IPS-18c (cell line): ENCODE measurements at regions not wholly inside any gene's neighbourhood (a gene's known extent, or its start where the extent isn't known, plus 50 kb on each side); places are given as distances from the start of the nearest gene placed in this dataset.

ENCODE experiments used
- H3K4me3 ChIP-seq: 2 replicates; pipeline ENCODE4 v1.7.0; 2013; ENCODE audit warnings: low read depth, mild to moderate bottlenecking, low read length, moderate library complexity; ENCODE audit not compliant: insufficient read depth
- H3K9me3 ChIP-seq: one replicate; pipeline ENCODE4 v1.6.1; 2013; ENCODE audit warnings: mild to moderate bottlenecking, low read length, moderate library complexity; ENCODE audit not compliant: control insufficient read depth, insufficient read depth

DNA sequence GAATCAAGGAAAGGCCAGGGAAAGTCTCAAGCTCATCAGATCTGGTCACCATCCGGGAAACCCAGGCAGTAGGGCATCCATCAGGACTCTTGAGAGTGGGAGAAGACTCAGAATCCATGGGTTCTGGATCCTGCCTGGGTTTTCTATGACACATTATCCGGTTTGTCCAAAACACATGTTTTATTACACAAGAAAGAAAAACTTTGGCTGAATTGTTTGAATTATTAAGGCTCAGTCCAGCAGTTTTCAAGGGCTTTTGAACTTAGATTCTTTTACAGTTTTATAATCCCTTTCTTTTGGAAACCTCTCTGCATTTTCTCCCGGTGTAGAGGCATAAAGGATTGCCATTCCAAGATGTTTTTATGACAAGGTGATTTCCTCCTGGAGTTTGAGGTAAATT, 528.5 kb upstream of the MGMT start:
- Histone ChIP-seq H3K4me3 (no peak overlapping the region), H3K9me3 (no peaks in the 10 kb centered on the region)

DNA sequence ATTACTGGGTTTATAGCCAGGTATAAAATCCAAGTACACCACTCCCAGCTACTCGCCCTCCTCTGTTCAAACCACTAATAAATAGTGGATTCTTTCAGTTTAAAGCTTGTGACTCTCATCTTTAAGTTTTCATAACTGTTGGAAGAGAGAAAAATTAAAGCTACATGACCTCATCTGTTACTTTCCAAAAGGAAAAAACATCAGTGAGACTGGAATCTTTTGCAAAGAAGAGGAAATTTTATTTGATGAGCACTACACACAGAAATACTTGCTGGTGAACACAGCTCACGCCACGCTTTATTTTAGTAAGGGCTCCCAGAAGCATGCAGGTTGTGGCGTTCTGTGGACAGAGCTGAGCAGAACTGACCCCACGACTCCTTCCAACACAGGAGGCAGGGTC, 527.0 kb upstream of the MGMT start:
- Histone ChIP-seq H3K9me3 (no peaks in the 10 kb centered on the region), H3K4me3 (no peak overlapping the region)

DNA sequence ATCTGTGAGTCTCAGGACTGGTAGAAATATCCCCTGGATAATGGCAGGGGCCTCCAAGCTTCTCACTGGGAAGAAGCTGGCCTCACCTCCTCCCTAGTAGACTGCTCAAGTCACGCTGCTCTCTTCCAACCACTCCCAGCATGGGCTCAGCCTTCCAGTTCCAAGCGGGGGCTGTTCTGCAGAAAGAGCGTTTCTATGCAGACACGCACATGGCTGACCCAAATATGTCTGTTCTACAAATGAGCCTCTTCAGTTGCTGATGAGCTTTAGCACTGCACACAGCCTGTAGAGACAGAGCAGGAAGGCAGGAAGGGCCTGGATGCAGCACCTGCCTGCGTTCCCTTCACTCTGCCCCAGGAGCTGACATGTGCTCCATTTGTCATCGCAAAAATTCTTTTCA, 523.9 kb upstream of the MGMT start:
- Histone ChIP-seq H3K4me3 (no peak overlapping the region), H3K9me3 (no peaks in the 10 kb centered on the region)

DNA sequence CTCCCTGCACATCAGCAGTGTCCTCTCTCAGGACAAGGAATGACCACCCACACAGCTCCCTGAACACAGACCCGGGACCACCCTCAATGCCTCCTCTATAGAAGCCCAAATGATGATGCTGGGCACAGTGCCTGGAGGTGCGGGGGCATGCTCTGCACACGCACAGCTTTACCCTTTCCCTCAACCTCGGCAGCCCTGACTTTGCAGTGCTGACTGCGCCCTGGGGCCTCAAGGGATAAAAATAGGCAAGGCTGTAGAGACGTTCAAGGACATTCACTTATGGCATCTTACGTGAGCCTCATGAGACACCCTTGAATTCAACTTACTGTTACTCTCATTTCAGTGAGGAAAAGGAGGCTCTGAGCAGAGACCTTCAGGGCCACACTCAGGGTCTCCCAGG, 521.6 kb upstream of the MGMT start:
- Histone ChIP-seq H3K9me3 (no peaks in the 10 kb centered on the region), H3K4me3 (no peak overlapping the region)

DNA sequence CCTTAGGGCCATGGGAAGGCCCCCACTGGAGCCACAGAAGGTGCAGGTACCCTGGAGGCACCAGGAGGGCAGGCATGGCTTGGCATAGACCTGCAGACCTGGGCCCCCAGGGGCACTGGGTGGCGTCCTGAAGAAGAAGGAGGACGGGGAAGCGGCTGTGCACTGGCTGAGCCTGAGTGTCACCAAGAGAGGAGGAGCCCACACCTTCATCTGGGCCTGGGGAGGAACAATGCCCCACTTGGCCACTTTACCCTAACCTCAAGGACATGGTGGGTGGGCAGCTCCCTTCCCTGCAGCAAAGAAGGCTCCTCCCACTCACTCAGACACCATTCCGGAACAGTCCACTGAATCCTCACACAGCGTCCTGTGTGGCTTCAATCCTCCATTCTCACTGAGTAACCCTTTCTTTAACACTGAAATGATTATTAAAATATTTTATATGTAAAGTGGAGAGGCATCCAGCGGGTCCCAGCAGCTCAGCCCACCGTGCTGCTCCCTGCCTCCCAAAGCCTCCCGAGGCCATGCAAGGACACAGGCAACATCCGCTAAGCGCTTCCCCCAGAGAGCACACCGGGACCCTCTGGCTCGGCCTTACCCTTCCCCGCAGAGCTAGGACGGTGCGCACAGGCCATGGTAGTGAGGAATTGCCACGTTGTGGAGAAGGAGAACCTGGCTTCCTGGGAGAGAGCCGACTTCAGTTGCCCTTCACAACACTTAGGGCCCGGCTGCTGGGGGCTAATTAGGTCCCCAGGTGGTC, 516.7 kb upstream of the MGMT start:
- Histone ChIP-seq H3K4me3 (no peak overlapping the region), H3K9me3 (no peaks in the 10 kb centered on the region)

DNA sequence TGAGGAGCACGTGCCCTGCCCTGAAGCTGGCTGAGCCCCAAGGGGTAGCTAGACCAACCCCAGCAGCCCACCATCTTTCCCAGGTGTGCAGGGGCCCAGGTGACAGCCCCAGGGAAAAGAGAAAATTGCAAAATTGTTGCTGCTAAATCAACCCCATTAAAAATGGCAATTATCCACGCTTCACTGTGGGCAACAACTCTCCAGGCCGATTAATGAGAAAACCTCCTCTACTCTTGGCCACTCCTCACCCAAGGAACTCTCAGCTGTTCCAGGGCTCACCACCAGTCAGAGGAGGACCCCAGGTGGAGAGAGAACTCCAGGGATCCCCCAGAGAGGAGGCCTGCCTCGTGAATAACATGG, 516.1 kb upstream of the MGMT start:
- Histone ChIP-seq H3K9me3 (no peaks in the 10 kb centered on the region), H3K4me3 (no peak overlapping the region)

DNA sequence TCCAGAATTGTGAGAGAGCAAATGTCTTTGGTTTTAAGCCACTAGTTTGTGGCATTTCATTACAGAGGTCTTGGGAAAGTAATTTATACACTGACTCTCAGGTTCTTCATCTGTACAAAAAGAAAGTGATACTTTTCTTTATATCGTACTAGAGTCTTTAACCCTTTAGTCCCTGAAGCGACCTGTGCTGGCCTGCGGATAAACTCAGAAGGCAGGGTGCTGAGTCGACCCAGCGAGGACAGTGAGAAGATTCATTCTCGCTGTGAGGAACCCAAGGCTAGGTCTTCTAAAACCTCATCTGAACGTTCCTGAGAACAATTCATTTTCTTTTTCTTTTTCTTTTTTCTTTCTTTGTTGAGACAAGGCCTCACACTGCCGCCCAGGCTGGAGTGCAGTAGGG, 514.2 kb upstream of the MGMT start:
- peaks cover 1% of the 10 kb centered on the region for H3K9me3 ChIP-seq
- no peak overlapping the region for H3K4me3 ChIP-seq

DNA sequence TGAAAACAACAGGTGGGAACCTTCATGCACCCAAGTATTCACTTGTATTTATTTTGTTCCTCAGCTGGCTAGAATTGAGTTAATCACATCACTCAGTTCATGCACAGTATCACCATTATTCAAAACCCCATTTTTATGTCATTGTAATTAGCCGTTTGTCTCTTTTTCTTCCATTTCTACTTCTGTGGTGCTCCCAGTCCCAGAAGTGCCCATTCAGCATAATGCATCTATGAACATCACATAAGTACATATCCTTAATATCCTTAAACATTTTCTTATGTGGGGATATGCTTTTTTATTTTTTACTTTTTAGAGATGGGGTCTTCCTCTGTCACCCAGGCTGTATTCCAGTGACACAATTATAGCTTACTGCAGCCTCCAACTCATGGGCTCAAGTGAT, 510.9 kb upstream of the MGMT start:
- H3K9me3 ChIP-seq, result peaks cover 2% of the 10 kb centered on the region
- no peak overlapping the region for H3K4me3 ChIP-seq

DNA sequence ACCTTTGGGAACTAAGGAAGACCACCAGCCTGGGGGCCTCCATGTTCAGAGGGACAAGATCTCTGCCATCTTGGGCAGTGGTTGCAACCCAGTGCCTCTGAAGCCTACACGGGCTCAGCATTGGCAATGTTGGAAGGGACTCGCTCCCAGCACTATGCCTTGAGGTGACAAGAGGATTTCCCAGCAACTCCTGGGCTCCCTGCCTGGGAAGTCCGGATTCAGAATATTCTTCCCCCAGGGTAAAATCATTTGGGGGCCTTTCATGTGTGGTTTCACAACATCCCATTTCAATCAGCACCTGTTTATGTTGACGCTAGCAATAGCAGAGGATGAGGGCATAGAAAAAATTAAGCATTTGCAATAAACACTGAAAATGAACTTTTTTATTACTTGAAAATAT, 509.8 kb upstream of the MGMT start:
- no peak overlapping the region for H3K4me3 ChIP-seq
- H3K9me3 ChIP-seq, result peaks cover 2% of the 10 kb centered on the region

DNA sequence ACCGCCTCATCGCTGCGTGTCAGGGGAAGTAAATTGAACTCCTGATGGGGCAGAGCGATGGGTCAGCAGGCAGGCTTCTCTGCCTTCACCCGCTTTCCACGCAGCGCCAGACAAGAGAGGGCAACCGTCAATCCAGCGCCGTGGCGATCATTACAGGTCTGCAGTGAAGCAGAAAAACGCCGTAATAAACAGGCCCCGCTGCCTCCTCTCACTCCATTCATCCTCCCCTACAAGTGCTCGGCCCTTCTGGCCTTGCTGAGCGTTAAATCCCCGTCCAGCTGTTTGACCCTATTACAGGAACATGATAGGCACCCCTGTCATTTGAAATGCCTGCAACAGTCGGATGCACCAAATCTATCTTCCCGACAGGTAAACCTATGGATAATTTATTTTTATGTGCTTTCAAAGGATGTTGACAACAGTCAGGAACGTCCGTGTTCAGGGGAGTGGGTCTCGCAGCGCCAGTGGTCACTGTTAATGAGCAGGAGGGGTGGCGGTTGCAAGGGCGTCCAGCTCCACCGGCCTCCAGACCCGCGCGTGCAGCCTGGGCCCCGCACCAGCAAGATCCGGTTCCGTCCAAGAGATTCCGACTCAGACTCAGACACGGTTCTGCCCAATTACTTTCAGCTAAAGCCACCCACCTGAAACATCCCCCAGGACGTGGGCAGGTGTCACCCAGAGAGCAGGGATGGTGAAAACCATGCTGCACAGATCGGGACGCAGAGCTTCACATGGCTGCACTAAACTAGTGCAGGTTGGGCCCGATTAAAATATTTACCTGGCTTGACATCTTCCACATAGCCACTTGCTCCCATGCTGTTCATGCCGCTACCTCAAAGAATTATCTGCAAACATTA, 508.0 kb upstream of the MGMT start:
- Histone ChIP-seq H3K9me3 (peaks cover 2% of the 10 kb centered on the region), H3K4me3 (no peak overlapping the region)

DNA sequence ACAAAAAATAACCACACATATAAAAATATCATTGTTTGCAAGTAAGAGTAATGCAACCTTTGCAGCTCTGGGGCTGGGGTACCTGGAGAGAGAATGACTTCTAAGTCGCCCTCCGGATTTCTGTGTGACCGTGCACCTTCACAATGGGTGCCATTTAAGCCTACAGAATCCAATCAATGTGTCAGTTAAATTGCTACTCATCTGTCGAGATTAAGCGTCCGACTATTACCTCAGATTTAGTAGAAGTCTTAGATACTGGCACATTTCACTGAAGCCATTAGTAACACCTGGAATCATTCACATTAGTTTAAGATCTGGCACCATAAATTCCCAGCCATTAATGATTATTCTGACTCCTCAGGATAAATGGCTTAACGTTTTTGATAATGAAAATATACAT, 507.3 kb upstream of the MGMT start:
- H3K4me3 ChIP-seq, result no peak overlapping the region
- peaks cover 2% of the 10 kb centered on the region for H3K9me3 ChIP-seq

DNA sequence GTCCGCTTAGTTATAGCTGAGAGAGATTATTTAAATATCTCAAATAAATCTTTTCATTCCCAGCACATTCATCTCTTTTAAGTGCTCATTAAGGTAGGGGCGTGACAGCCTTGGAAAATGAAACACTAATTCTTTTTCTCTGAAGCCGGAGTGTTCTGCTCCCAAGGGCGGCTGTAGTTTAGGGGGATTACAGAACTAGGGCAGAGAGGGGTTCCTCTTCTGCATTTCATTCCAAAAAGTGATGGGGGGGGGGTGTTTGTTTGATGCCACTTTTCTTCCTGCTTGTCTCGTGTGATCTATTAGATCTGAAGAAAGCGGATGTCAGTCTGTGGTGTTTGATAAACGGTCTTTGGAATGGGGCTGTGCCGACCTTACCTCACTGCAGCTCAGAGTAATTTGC, 506.5 kb upstream of the MGMT start:
- peaks cover 2% of the 10 kb centered on the region for H3K9me3 ChIP-seq
- H3K4me3 ChIP-seq, result no peak overlapping the region

DNA sequence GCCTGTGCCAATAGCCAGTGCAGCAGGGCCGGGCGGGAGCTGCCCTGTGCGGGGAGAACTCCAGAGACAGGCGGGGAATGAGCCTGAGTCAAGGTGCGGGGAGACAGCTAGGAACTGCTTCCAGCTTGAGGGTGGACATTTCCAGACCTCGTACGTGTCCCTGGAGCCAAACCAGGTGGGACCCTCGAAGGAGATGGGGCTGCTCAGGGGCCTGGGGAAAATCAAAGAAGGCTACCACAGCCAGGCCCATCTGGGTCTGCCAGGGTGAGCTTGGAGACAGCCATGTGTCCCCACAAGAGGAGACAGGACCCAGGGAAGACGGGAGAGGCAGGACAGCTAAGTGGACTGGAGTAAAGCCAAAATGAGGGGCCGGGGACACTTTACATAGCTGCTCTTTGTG, 504.9 kb upstream of the MGMT start:
- H3K4me3 ChIP-seq, result no peak overlapping the region
- peaks cover 6% of the 10 kb centered on the region for H3K9me3 ChIP-seq

DNA sequence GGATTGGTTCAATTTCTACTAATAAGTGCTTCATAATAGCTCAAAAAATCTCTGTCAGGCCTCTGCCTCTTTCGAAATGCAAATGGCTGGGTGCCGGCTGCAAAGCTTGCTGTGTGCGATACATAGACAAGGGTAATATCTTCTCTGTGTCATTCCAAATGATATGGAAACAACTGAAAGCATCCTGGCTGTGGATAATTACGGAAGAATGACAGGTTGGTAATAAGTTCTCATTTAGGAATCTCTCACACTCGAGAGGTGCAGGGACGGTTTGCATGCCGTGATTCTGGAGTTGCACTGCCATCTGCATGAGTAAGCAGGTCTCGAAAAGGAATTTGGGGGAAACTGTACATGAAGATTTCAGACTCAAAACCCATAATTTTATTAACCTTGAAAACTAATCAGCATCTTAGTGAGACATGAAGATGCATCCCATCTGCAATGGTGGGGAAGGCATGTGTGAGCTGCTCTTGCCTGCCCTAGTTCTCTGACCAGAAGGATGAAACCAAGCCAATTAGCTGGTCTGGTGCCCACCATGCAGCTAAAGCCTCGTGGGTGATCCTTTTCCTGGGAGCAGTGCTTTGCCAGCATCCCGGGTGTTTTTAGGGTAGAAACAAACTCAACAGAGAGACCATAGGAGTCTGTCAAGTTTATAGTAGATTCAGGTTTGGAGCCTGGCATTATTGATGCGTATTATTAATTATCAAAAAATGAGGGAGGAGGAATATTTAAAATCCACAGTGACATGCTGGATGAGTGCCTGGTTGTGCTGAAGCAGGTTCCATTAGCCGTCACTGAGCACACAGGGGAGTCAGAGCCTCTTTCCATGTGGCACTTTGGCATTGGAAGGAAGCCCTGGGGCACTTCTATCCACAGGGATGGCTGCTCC, 503.6 kb upstream of the MGMT start:
- Histone ChIP-seq H3K9me3 (peaks cover 3% of the 10 kb centered on the region), H3K4me3 (no peak overlapping the region)

DNA sequence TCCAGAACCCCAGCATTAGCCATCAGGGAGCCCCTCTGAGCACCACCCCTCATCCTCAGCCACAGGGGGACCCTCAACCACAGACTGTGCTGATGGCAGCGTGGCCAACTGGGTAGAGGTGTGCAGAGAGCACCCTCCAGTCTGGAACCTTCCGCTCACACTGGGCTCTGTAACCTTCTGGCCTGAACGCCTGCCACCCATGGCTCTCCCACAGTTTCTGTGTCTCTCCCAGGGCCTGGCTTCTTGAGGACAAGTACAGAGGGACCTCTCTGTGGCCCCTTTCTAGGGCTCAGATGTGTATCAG, 503.0 kb upstream of the MGMT start:
- Histone ChIP-seq H3K9me3 (peaks cover 3% of the 10 kb centered on the region), H3K4me3 (no peak overlapping the region)

DNA sequence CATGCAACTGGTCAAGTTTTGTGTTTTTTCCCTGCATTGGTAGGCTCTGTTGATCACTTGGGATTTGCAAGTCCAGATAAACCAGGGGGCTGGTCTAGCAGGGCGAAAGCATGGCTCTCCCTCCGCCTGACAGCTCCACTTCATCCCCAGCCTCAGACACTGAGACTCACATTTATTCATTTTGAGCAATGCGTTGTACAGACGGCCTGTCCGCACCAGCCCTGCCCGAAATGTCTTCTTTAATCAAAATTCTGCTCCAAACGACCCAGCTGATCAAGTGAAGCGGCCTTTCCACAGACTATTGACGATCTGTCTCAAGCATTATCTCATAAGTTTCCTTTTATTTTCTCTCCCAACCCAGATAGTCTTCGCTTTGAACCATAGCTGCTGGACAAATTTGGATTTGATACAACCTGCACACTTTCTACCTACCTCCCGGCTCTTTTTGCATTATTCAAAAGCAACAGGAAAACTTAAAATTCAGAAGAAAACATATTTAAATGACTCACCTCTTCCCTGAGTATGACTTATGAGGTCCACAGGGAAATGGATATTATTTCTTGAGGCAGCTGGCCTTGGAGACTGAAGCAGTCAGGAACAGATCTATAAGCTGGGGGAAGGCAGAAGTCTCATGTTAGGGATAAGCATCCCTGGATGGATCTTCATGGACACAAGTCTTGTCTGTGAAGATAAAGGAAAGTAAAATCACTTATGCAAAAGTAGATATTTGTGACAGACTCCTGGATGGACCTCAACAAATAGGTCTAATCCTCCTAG, 498.9 kb upstream of the MGMT start:
- H3K9me3 ChIP-seq, result peaks cover 3% of the 10 kb centered on the region

DNA sequence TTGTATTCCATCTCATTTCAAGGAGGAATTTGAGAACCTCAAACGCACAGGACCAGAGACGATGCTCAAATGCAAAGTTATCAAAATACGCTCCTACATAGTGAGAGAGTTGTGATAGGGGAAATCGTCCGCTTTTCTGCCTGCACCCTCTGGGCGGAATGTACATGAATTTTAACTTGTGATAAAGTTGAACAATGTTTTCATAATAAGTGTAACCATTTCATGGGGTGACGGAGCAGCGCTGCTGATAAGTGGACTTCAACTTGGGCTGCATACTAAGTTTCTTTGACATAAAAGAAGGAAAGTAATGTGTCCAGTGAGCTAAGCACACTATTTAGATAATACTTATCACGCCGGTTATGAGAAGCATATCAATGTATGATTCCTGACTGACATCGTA, 497.5 kb upstream of the MGMT start:
- H3K9me3 ChIP-seq, result peaks cover 3% of the 10 kb centered on the region
- H3K4me3 ChIP-seq, result no peak overlapping the region

More for the DNA sequence above, 498.9 kb upstream of the MGMT start:
- no peak overlapping the region for H3K4me3 ChIP-seq
